HepG2 (cell line): ENCODE measurements at regions not wholly inside any gene's neighbourhood (a gene's known extent, or its start where the extent isn't known, plus 50 kb on each side); places are given as distances from the start of the nearest gene placed in this dataset.

Source experiments
- ADNP ChIP-seq: sonication (generic); formaldehyde crosslinking; IDR thresholded peaks from 2 replicates; pipeline ENCODE4 v1.4.0; 2020; ENCODE audit warnings: missing genetic modification reagents
- DBP ChIP-seq: sonication (generic); formaldehyde crosslinking; IDR thresholded peaks from 2 replicates; pipeline ENCODE4 v1.4.0; 2020; ENCODE audit warnings: missing genetic modification reagents; ENCODE audit errors: not compliant biosample characterization
- DNMT1 ChIP-seq: sonication (generic); formaldehyde crosslinking; IDR thresholded peaks from 2 replicates; pipeline ENCODE4 v1.5.1; 2020; ENCODE audit warnings: mild to moderate bottlenecking, missing genetic modification reagents
- DPF2 ChIP-seq: sonication (generic); formaldehyde crosslinking; IDR thresholded peaks from 2 replicates; pipeline ENCODE4 v1.4.0; 2020; ENCODE audit warnings: mild to moderate bottlenecking, low read depth, missing genetic modification reagents, borderline replicate concordance
- GATAD2A ChIP-seq: IDR thresholded peaks from 2 replicates; pipeline ENCODE4 v1.6.1; 2016
- HNRNPUL1 ChIP-seq: fragments of 200-400 bp; formaldehyde crosslinking; IDR thresholded peaks from 2 replicates; pipeline ENCODE4 v1.6.1; 2017; ENCODE audit warnings: low read depth, mild to moderate bottlenecking, low read length, moderate library complexity
- HOXA5 ChIP-seq: sonication (generic); formaldehyde crosslinking; IDR thresholded peaks from 2 replicates; pipeline ENCODE4 v1.4.0; 2020; ENCODE audit warnings: missing genetic modification reagents
- MXD4 ChIP-seq: IDR thresholded peaks from 2 replicates; pipeline ENCODE4 v1.6.1; 2016; ENCODE audit warnings: mild to moderate bottlenecking, missing biosample characterization, missing genetic modification reagents
- NR2F6 ChIP-seq, 2 experiments: IDR thresholded peaks; 2 replicates each; pipeline ENCODE4 v1.6.1; 2016; ENCODE audit warnings: antibody characterized with exemption in 1 of 2, mild to moderate bottlenecking in 1 of 2
- PHF20 ChIP-seq: sonication (generic); formaldehyde crosslinking; IDR thresholded peaks from 2 replicates; pipeline ENCODE4 v1.5.0; 2020; ENCODE audit warnings: mild to moderate bottlenecking, missing genetic modification reagents
- SAFB2 ChIP-seq: sonication (generic); formaldehyde crosslinking; IDR thresholded peaks from 2 replicates; pipeline ENCODE4 v1.5.1; 2020; ENCODE audit warnings: missing genetic modification reagents, low read depth, mild to moderate bottlenecking, borderline replicate concordance
- SATB2 ChIP-seq: sonication (generic); formaldehyde crosslinking; IDR thresholded peaks from 2 replicates; pipeline ENCODE4 v1.5.0; 2020; ENCODE audit warnings: missing genetic modification reagents
- SMARCC2 ChIP-seq: fragments of 450-650 bp; IDR thresholded peaks from 2 replicates; pipeline ENCODE4 v1.6.1; 2017; ENCODE audit warnings: antibody characterized with exemption, mild to moderate bottlenecking
- SNAI1 ChIP-seq: sonication (generic); formaldehyde crosslinking; IDR thresholded peaks from 2 replicates; pipeline ENCODE4 v1.5.0; 2020; ENCODE audit warnings: mild to moderate bottlenecking, missing genetic modification reagents, borderline replicate concordance
- SP140L ChIP-seq: sonication (generic); formaldehyde crosslinking; IDR thresholded peaks from 2 replicates; pipeline ENCODE4 v1.4.0; 2020; ENCODE audit warnings: missing genetic modification reagents, borderline replicate concordance
- TAF1 ChIP-seq: sonication (generic); formaldehyde crosslinking; IDR thresholded peaks from 2 replicates; pipeline ENCODE4 v1.4.0; 2020; ENCODE audit warnings: missing genetic modification reagents
- ZBTB4 ChIP-seq: sonication (generic); formaldehyde crosslinking; IDR thresholded peaks from 2 replicates; pipeline ENCODE4 v1.4.0; 2020; ENCODE audit warnings: missing genetic modification reagents, mild to moderate bottlenecking, borderline replicate concordance
- ZHX1 ChIP-seq: sonication (generic); formaldehyde crosslinking; IDR thresholded peaks from 2 replicates; pipeline ENCODE4 v1.8.1; 2022; ENCODE audit warnings: low read depth, mild to moderate bottlenecking, missing genetic modification reagents
- ZNF124 ChIP-seq: sonication (generic); formaldehyde crosslinking; IDR thresholded peaks from 2 replicates; pipeline ENCODE4 v1.4.0; 2020; ENCODE audit warnings: missing genetic modification reagents
- ZNF30 ChIP-seq: sonication (generic); formaldehyde crosslinking; IDR thresholded peaks from 2 replicates; pipeline ENCODE4 v1.5.0; 2020; ENCODE audit warnings: mild to moderate bottlenecking, missing genetic modification reagents
- ZNF331 ChIP-seq: sonication (generic); formaldehyde crosslinking; IDR thresholded peaks from 2 replicates; pipeline ENCODE4 v1.4.0; 2020; ENCODE audit warnings: missing genetic modification reagents
- ZNF761 ChIP-seq: sonication (generic); formaldehyde crosslinking; conservative IDR thresholded peaks from 2 replicates; pipeline ENCODE4 v1.4.0; 2020; ENCODE audit warnings: mild to moderate bottlenecking, missing genetic modification reagents
- TF ChIP-seq, protein P1 (sequence below): sonication (generic); formaldehyde crosslinking; IDR thresholded peaks from 2 replicates; pipeline ENCODE4 v1.4.0; 2020; ENCODE audit warnings: mild to moderate bottlenecking, missing genetic modification reagents
- TF ChIP-seq, protein P2 (sequence below): sonication (generic); formaldehyde crosslinking; IDR thresholded peaks from 2 replicates; pipeline ENCODE4 v1.8.1; 2023; ENCODE audit warnings: mild to moderate bottlenecking, missing genetic modification reagents

DNA sequence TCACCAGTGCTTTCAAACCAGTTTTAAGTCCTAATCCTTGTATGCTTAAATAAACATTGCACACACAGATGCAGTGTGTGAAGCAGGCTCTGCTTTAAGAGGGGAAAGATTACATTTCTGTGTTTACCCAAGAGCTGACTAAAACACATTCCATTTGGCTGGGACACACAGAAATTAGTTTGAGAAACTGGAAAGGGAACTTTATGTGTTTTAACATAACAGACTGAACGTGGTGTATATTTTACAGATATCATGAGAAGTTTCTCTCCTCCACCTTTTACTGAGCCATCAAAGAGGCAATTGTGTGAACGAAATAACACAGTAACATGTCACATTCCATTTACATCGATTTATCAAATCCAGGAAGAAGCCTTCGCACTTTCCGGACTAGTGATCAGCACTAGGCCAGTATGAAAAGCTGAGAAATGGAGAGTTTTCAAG, 121.8 kb downstream of the MAIP1 start (continued):
- TF ChIP-seq DBP (CRISPR knock-in tag) = no peak
- TF ChIP-seq SP140L (CRISPR knock-in tag) = no peak
- 0 out of 2 replicates have a peak, but pooled peaks have one; percentile 22 for TF ChIP-seq HOXA5 (CRISPR knock-in tag)
- TF ChIP-seq ZNF30 (CRISPR knock-in tag) = no peak
- TF ChIP-seq, protein P1, sequence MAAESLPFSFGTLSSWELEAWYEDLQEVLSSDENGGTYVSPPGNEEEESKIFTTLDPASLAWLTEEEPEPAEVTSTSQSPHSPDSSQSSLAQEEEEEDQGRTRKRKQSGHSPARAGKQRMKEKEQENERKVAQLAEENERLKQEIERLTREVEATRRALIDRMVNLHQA (CRISPR knock-in tag) = no peak
- TF ChIP-seq ZHX1 (CRISPR knock-in tag) = no peak
- peak; percentile 52 for TF ChIP-seq NR2F6 (IDR thresholded peaks at IDR 0.05)
- TF ChIP-seq NR2F6 (CRISPR knock-in tag; IDR thresholded peaks at IDR 0.05) = no peak; the same call in 1 of the 2 replicates
- TF ChIP-seq SAFB2 (CRISPR knock-in tag) = no peak
- TF ChIP-seq ZNF761 (CRISPR knock-in tag) = no peak
- no peak for TF ChIP-seq TAF1 (CRISPR knock-in tag)
- TF ChIP-seq PHF20 = no peak
- peak; percentile 96 for TF ChIP-seq GATAD2A
- TF ChIP-seq ADNP (CRISPR knock-in tag) = no peak
- TF ChIP-seq, protein P2, sequence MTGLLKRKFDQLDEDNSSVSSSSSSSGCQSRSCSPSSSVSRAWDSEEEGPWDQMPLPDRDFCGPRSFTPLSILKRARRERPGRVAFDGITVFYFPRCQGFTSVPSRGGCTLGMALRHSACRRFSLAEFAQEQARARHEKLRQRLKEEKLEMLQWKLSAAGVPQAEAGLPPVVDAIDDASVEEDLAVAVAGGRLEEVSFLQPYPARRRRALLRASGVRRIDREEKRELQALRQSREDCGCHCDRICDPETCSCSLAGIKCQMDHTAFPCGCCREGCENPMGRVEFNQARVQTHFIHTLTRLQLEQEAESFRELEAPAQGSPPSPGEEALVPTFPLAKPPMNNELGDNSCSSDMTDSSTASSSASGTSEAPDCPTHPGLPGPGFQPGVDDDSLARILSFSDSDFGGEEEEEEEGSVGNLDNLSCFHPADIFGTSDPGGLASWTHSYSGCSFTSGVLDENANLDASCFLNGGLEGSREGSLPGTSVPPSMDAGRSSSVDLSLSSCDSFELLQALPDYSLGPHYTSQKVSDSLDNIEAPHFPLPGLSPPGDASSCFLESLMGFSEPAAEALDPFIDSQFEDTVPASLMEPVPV (CRISPR knock-in tag) = peak; percentile 41; the same call in 1 of the 2 replicates
- TF ChIP-seq SNAI1 (CRISPR knock-in tag) = no peak
- no peak for TF ChIP-seq DNMT1 (CRISPR knock-in tag)
- TF ChIP-seq DPF2 (CRISPR knock-in tag) = peak; percentile 92
- peak; percentile 62; the same call in 1 of the 2 replicates for TF ChIP-seq ZNF124 (CRISPR knock-in tag)
- TF ChIP-seq SATB2 (CRISPR knock-in tag) = no peak
- no peak for TF ChIP-seq HNRNPUL1
- TF ChIP-seq ZBTB4 = no peak
- peak; percentile 93; the same call in 1 of the 2 replicates for TF ChIP-seq ZNF331
- TF ChIP-seq SMARCC2 = no peak
- no peak for TF ChIP-seq MXD4 (CRISPR knock-in tag)
